Cardiac septum (tissue), 1 donor: ENCODE measurements at regions not wholly inside any gene's neighbourhood (a gene's known extent, or its start where the extent isn't known, plus 50 kb on each side); places are given as distances from the start of the nearest gene placed in this dataset.
"Not testable (repeated sequence)": the region's sequence is repeated elsewhere in the genome, so short reads cannot be mapped to it uniquely, and the experiment has no call there.

Experiments
- DNase-seq: peaks from one replicate; pipeline ENCODE4 v3.0.0-alpha.2; 2020; ENCODE audit warnings: low spot score
- intact Hi-C: fragments of 100-400 bp; cut with DNase I; formaldehyde crosslinking; loops from one replicate; pipeline ENCODE4 v1.14.0; 2022
- donor health status: DM: no; HTN: no; CAD: no.

DNA sequence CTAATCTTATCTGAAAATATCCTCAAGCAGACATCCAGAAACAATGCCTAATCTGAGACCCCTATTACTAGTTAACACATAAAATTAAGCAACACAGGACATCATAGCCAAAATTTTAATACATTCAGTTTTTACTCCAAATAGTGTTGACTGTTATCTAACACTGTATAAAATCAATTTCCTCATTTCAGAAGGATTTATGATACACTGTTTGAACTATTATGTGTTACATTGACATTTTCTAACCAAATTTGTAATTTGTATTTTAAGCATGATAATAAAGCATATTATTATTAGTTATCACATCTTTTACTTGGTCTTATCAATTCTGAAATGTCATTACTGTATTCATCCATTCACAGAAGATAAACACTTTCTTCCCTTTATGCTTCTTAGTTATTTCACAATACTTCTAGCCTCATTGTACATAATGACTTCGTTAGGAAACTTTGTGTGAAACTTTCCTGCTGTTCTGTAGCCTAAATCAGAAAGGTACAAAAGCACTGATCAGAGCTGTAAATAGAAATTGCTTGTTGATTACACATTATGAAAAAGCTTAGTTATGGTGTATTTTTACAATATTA lies 1248.9 kb downstream of the JRKL start:
- no peak for DNase-seq
- intact Hi-C loops: no loop called here

DNA sequence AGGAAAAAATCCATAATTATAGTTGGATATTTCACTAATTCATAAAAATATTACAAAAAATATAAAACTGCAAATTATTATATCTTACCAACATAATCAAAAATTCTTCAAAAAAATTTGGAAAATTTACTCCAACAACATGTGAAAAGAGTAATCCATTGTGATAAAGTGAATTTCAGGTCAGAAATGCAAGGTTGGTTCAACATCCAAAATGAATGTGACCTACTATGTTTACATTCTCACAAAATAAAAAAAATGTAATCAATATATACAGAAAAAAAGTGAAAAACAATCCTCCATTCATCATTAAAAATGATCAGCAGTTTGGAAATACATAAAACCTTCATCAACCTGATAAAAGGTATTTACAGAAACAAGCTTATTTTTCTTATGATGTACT lies 1252.2 kb downstream of the JRKL start:
- no peak for DNase-seq
- intact Hi-C loops: no loop called here

DNA sequence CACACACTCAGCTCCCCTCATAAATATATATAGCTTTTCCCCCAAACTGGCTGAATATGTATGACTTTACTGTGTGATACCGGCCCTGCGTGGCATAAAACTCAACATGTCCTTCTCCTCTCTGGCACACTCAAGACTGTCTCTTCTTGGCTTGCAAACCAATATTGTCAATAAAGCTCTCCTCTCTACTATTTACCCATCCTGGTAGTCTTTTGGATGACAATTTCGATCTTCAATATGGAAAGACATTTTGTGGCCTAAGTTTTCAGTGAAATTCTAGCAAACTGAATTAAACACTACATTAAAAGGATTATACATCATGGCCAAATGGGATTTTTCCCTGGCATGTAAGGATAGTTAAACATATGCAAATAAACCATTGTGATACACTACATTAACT lies 1255.9 kb downstream of the JRKL start:
- intact Hi-C loops: no loop called here
- no peak for DNase-seq

DNA sequence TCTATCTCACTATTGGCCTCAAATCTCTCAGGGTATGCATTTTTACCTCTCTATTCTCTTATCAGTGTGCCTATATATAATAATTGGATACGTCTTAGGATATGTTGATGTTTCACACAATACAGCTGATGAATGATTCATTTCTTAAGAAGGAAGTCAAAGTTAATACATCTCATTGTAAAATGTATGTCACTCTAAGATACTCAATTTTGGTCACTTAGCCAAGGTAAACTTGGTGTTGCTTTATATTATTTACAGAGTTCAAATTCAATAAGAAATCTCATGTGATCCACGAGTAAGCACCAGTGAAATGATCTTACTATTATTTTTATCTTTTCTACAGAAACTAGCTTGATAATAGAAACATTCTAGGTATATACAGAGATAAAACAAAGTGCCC lies 1266.5 kb downstream of the JRKL start:
- no peak for DNase-seq
- intact Hi-C loops: no loop called here

DNA sequence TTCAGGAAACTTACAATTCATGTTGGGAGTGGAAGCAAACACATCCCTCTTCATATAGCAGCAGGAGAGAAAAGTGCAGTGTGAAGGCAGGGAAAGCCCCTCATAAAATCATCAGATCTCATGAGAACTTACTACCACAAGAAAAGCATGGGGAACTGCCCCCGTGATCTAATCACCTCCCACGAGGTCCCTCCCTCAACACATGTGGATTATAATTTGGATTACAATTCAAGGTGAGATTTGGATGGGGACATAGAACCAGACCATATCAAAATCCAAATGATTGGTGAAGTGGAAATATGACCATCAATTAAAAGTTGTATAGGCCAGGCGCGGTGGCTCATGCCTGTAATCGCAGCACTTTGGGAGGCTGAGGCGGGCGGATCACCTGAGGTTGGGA lies 1268.0 kb downstream of the JRKL start:
- intact Hi-C loops: no loop called here
- no peak for DNase-seq

DNA sequence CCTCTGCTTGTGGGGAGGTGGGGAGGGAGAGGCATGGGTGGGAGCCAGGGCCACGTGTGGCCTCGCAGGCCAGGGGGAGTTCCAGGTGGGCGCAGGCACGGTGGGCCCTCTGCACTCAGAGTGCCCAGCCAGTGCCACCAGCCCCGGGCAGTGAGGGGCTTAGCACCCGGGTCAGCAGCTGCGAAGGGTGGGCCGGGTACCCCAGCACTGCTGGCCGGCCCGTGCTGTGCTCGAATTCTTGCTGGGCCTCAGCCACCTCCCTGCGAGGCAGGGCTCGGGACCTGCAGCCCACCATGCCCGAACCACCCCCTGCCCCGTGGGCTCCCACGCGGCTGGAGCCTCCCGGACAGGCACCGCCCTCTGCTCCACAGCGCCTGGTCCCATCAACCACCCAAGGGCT lies 1277.2 kb downstream of the JRKL start:
- intact Hi-C loops: no loop called here
- DNase-seq: no peak

DNA sequence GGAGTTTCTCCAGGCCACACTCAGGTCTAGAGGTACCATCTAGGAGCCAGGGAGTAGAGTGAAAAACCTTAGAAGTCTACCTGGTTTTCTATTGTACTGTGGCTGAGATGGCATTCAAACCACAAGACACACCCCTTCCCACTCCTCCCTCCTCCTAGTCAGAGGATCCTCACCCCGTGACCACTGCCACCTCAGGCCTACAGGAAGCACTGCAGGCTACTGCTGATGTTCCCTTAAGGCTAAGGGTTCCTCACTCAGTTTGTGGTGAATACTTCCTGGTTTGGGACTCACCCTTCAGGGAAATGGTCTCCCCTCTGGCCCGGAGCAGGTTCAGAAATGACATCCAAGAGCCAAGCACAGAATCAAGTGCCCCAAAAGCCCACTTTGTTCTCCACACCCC lies 1293.9 kb downstream of the JRKL start:
- no peak for DNase-seq
- intact Hi-C loops: no loop called here

DNA sequence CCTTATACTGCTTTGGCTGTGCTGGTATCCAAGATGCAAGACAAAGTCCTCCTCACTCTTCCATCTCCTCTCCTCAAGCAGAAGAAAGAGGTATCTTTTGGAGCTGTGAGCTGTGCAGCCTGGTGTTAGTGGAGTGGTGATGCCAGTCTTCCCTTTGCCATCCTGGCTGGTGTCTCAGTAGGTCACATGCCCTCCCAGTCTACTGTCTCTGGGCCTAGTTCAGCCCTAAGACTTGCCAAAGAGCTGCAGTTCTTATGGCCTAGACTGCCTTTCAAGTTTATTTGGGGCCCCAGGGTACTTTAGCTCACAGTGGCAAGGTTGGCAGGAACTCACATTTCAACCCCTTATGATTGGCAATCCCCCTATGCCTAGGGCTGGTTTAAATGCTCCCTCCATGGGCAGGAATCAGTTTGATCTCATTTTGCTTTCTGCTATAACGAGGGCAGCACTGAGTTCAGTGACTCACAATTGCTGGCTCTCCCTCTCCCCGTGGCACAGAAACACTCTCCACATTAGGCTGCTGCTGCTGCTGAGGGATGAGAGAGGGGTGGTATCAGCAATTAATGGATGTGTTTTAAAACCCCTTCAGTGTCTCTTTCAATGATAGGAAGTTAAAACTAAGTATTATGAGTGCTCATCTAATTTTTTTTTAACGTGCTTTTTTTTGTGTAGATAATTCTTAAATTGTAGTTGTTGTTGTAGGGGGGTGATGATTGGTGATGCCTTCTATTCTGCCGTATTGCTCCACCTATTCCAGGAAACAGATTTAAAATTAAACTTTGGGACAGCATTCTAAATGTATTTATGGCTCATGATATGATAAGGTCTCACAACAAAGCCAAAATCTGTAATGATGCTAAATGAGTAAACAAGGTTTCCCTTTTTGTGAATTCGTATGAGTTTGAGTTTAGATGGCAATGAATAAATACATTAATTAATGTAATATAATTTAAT lies 1295.0 kb downstream of the JRKL start:
- no peak for DNase-seq
- intact Hi-C loops: no loop called here

DNA sequence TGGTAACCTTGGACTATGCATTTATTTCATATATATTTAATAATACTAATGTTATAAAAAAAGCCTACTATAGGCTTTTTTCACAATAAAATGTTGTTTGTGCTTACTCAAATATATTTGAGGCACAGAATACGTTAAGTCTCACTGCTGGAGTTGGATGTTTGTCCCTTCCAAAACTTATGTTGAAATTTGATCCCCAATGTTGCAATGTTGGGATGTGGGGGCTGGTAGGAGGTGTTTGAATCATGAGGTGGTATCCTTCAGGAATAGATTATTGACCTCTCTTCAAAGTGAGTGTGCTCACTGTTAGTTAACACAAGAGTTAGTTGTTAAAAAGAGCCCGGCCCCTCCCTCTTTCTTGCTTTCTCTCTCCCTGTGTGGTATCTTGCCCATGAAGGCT lies 1295.9 kb downstream of the JRKL start:
- no peak for DNase-seq
- intact Hi-C loops: no loop called here

DNA sequence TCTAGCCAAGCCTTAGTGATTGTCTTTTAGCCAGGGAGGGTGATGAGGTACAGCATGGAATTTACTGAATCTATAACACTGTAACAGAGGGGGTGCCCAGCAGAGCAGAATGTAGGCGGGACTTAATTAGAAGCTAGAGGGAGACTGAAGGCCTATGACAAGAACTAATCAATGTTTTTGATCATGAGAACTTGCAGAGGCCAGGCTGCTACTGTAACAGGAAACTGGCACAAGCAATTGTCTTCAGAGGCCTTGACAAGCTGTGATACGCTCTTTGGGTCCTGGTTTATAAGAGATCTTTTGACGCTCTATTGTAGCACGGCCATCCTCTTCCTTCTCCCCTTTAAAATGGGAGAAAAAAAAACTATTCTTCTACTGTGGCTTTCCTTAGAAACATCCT lies 1297.3 kb downstream of the JRKL start:
- DNase-seq: no peak
- intact Hi-C loops: no loop called here

DNA sequence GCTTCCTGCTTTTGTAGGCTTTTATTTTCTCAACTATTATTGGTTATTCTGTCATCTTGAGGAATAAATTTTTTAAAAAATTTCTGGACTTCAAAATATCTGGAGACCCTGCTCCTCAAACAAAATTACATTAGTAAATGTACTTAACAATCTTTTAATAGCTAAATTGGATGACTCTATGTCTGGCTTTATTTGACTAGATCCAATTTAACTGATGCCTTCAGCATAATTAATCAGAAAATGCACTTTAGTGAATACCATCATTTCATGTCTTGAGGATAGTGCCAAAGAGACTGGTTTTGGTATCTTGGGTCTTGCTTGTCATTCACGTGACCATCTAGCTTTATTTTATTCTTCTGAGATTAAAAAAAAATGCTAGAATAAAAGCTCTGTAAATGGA lies 1301.2 kb downstream of the JRKL start:
- intact Hi-C loops: no loop called here
- no peak for DNase-seq

DNA sequence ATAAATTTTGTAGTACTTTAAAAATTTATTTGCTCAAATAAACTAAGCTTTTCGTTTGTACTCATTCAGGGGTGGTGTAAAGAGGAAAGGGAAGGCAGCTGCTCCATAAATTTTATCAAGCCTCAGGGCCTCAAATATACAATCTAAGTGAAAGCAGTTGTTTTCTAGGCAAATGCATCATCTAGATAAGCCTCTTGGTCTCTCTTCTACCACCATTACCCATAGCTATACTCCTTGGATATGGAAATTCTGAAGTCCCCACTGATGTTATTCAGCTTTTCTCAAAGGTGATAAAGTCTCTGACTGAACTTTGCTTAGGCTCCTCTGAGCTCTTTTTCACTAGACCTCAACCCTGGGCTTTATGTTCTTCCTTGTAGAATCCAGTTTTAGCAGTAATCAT lies 1313.1 kb downstream of the JRKL start:
- intact Hi-C loops: no loop called here
- DNase-seq: no peak

DNA sequence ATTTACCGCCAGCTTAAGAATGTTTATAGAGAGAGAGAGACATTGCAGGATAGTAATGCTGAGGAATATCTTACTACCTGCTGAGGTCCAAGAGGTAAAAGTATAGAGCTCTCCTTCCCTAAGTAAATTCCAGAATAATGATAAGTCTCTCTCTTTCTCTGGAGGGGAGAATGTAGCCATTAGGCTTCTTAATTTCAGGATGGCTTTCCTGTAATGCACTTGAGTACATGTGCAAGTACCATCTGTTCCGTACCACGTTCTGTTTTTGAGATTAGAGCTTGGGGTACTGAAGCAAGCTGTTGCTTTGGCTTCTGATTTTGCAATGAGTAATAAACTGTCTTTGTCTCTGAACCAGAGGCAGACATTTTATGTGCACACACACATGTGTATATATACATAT lies 1314.0 kb downstream of the JRKL start:
- intact Hi-C loops: no loop called here
- no peak for DNase-seq

DNA sequence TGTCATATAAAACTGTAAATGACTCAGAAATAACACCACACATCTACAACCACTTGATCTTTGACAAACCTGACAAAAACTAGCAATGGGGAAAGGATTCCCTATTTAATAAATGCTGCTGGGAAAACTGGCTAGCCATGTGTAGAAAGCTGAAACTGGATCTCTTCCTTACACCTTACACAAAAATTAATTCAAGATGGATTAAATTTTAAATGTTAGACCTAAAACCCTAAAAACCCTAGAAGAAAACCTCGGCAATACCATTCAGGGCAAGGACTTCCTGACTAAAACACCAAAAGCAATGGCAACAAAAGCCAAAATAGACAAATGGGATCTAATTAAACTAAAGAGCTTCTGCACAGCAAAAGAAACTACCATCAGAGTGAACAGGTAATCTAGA lies 1315.3 kb upstream of the CNTN5 start:
- DNase-seq, intact Hi-C loops: not testable (repeated sequence)

DNA sequence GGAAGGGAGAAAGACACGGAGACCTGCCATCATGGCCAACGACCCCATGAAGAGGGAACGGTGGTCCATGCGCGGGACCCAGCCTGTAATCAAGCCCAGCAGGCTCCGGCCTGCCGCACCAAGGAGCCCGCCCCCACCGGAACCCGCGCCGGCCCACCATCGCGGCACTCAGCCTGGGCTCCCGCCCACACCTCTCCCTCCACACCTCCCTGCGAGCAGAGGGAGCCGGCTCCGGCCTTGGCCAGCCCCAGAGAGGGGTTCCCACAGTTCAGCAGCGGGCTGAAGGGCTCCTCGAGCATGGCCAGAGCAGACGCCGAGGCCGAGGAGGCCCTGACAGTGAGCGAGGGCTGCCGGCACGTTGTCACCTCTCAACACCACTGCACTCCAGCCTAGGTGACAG lies 1302.8 kb upstream of the CNTN5 start:
- DNase-seq: no peak
- intact Hi-C loops: no loop called here

DNA sequence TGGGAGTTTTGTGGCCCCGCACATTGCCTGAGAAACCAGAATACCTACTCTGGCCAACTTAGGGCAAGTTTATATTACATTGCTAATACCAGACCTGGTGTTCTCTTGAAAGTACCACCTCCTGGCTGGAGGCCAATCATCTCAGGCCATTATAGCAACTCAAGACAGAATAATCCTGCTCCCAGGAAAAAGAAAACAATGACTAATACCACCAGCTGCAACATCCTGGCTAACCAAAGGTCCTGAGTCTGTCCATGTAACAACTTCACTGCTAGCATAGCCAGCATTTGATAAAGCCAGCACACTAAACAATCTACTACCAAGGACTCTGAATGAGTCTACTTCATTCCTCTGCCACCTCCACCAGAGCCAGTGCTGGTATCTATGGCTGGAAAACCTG lies 1298.7 kb upstream of the CNTN5 start:
- no peak for DNase-seq
- intact Hi-C loops: no loop called here

DNA sequence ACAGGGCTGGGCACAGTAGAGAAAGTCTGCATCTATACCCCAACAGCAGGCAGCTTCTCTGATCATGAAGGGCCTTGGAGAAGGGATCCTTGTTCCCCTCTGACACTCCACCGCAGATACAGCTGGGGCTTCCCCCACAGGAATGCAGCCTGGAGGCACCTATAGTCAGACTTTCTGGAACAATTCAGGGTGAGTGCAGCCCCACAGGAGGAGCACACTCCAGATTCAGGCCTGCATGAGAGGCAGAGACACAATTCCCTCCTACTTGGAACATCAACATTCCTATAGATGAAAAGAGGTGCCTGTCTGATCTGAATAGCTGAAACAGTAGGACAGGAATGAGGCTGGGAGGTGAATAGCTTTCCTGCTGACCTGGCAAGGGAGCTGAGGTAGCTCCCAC lies 1298.0 kb upstream of the CNTN5 start:
- DNase-seq: no peak
- intact Hi-C loops: no loop called here

DNA sequence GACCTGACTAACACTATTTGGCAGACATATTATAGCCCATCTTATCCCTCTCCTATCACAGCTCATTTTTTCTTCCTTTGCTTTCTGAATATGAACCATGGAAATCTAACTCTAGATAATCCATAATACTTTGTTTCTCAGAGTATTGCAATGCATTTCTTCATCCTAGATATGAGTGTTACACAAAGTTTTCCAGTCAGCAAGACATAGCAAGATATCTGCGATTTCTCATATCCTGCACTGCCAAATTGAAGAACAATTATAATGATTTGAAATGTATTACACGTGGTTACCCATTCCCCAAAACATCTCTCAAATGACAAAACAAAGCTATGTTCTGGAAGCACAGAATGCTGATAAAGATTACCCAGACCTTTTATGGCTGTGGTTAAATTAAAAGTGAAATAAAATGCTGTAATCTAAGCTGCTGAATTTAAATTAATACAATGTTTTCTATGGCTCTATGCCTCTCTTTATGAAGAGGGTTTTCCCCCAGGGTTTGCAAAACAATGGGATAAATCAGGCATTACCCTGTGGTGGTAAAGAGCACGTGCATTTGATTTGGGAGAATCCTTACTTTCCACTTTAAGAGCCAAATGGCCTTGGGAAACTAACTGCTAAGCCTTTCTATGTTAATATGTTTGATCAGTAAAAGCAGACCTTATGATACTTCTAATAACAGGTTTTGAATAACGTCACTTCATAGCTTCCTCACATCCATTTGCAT lies 1291.0 kb upstream of the CNTN5 start:
- intact Hi-C loops: no loop called here
- no peak for DNase-seq

DNA sequence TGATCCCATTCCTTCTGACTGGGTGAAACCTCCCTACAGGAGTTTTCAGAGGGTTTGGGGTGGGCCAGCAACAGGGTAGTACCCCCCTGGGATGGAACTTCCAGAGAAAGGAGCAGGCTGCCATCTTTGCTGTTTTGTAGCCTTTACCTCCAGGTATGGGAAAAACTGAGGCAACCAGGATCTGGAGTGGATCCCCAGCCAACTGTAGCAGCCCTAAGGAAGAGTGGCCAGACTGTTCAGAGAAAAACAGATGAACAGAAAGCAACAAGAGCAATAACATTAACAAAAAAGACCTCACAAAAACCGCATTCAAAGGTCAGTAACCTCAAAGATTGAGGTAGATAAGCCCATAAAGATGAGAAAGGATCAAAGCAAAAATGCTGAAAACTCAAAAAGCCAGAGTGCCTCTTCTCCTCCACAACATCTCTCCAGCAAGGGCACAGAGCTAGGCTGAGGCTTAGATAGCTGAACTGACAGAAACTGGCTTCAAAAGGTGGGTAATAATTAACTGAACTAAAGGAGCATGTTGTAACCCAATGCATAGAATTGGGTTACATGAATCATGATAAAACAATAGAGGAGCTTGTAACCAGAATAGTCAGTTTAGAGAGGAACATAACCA lies 1288.6 kb upstream of the CNTN5 start:
- intact Hi-C loops: no loop called here
- DNase-seq: no peak

DNA sequence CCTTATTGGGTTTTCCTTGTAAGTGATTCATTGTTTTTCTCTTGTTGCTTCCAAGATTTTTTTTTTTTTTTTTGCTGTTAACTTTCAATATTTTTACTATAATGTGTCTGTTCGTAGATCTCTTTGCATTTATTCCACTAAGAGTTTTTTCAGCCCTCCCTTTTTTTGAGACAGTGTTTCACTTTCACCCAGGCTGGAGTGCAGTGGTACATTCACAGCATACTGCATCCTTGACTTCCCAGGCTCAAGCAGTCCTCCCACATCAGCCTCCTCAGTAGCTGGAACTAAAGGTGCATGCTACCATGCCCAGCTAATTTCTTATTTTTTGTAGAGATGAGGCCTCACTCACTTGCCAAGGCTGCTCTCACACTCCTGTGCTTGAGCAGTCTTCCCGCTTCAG lies 1282.0 kb upstream of the CNTN5 start:
- intact Hi-C loops: no loop called here
- no peak for DNase-seq
